SK-N-MC (cell line): ENCODE measurements at regions not wholly inside any gene's neighbourhood (a gene's known extent, or its start where the extent isn't known, plus 50 kb on each side); places are given as distances from the start of the nearest gene placed in this dataset.

ENCODE experiments used
- EZH2 ChIP-seq: fragments of 200-600 bp; sonication (generic); IDR thresholded peaks from one replicate; pipeline ENCODE4 v1.6.1; 2017; ENCODE audit warnings: antibody characterized with exemption
- POLR2AphosphoS5 ChIP-seq: IDR thresholded peaks from 2 replicates; pipeline ENCODE4 v1.6.1; 2012; ENCODE audit warnings: mild to moderate bottlenecking, low read depth, low read length, borderline replicate concordance

GRCh38 chr6:21505574-21505990 is 88.0 kb upstream of the SOX4 start:
- TF ChIP-seq POLR2AphosphoS5 (no peak), EZH2 (no peak)
